Progenitor cell of endocrine pancreas (in vitro differentiated cells): ENCODE measurements at regions not wholly inside any gene's neighbourhood (a gene's known extent, or its start where the extent isn't known, plus 50 kb on each side); places are given as distances from the start of the nearest gene placed in this dataset.

Experiments used
- DNase-seq: peaks from one replicate; pipeline ENCODE4 v3.0.0; 2021; ENCODE audit warnings: low spot score; ENCODE audit not compliant: unreplicated experiment
- H3K27ac Mint-ChIP-seq: 2 replicates; pipeline ENCODE4 v1.8.0; 2021; ENCODE audit warnings: mild to moderate bottlenecking, moderate library complexity, mixed read lengths
- H3K27me3 Mint-ChIP-seq: 2 replicates; pipeline ENCODE4 v1.8.0; 2021; ENCODE audit warnings: mixed read lengths
- H3K36me3 Mint-ChIP-seq: 2 replicates; pipeline ENCODE4 v1.8.0; 2022; ENCODE audit warnings: mixed read lengths; ENCODE audit not compliant: insufficient read depth
- H3K4me1 Mint-ChIP-seq: 2 replicates; pipeline ENCODE4 v1.8.0; 2021; ENCODE audit warnings: low read depth, mixed read lengths
- H3K4me3 Mint-ChIP-seq: 2 replicates; pipeline ENCODE4 v1.8.0; 2021; ENCODE audit warnings: low read depth, mild to moderate bottlenecking, moderate library complexity, mixed read lengths
- H3K9me3 Mint-ChIP-seq: 2 replicates; pipeline ENCODE4 v1.8.0; 2021; ENCODE audit warnings: low read depth, mixed read lengths
- TF ChIP-seq, protein P1 (sequence below): fragments of 200-600 bp; sonication (generic); IDR thresholded peaks from one replicate; pipeline ENCODE4 v1.5.0; 2021; ENCODE audit warnings: antibody characterized with exemption, mild to moderate bottlenecking; ENCODE audit not compliant: unreplicated experiment

DNA sequence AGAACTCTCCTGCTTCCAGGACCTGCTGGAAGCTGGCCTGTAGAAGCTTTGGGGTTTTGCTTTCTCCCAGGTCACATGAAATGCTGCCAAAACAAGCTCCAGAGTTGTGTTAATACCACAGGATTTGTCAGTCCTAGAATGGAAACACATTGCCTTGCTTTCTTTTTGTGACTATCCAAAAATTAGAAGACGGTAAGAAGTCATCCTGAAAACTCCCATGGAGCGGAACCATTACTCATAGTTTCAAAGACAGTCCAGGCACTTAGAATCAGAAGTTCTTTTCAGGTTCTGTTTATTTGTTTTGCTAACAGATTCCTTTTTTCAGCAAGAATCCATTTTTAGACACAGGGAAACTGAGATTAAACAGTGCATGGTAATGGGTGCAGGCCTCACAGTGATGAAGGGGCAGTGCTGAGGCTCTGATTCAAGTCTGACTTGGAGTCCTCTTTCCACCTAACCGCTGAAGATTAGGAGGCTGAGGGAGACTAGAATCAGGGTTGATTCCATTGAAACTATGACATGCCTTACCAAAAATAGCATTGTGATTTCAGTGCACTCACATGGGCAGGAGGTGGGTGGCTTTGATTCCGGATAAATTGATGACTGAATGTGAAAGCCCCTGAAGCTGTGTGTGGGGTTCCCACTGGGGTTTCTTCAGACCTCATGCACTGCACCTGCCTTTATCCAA lies 72.2 kb upstream of the NAA20 start:
- no peak overlapping the region for H3K4me3 Mint-ChIP-seq
- no peak for DNase-seq
- peaks cover 7% of the 10 kb centered on the region for H3K36me3 Mint-ChIP-seq
- TF ChIP-seq, protein P1, sequence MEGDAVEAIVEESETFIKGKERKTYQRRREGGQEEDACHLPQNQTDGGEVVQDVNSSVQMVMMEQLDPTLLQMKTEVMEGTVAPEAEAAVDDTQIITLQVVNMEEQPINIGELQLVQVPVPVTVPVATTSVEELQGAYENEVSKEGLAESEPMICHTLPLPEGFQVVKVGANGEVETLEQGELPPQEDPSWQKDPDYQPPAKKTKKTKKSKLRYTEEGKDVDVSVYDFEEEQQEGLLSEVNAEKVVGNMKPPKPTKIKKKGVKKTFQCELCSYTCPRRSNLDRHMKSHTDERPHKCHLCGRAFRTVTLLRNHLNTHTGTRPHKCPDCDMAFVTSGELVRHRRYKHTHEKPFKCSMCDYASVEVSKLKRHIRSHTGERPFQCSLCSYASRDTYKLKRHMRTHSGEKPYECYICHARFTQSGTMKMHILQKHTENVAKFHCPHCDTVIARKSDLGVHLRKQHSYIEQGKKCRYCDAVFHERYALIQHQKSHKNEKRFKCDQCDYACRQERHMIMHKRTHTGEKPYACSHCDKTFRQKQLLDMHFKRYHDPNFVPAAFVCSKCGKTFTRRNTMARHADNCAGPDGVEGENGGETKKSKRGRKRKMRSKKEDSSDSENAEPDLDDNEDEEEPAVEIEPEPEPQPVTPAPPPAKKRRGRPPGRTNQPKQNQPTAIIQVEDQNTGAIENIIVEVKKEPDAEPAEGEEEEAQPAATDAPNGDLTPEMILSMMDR: no peak
- no peak overlapping the region for H3K27ac Mint-ChIP-seq
- H3K4me1 Mint-ChIP-seq: peaks cover 12% of the 10 kb centered on the region
- H3K9me3 Mint-ChIP-seq: no peaks in the 10 kb centered on the region
- H3K27me3 Mint-ChIP-seq: no peaks in the 10 kb centered on the region

DNA sequence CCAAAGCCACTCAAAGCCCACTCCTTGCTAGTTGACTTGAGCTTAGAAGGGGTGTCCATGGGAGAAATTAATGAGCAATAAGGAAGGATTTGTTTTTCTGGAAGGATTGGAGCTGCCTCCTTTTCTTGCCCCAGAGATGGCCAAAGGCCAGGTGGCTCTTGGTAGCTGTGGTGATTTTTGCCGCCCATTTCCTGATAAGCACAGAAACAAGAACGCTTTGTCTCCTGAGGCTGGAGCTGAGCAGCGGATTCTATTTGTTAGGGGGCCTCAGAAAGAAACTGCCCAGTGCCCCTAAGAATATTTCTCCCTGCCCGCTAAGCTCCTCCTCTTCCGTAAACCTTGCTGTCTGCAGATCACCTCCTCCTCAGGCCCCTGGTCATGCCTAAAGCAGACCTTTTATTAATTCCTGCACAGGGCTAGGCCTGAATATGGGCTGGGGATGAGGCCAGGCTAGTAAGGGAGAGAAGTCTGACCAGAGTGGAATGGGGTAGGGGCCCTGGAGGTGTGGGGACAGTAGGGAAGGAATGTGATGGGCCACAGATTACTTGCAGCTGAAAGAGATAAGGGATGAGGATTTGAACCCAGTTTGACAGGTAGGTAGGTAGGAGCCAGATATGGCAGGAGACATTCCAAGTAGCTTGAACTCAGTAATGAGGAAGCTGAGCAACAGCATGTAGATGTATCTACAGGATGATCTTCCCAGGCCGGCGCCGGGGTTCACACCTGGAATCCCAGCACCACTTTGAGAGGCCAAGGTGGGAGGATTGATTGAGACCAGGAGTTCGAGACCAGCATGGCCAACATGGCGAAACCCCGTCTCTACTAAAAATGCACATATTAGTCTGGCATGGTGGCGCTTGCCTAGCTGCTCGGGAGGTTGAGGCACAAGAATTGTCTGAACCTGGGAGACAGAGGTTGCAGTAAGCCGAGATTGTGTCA lies 71.2 kb upstream of the NAA20 start:
- peak overlapping the region; percentile 15 for H3K27ac Mint-ChIP-seq
- no peak overlapping the region for H3K4me3 Mint-ChIP-seq
- H3K4me1 Mint-ChIP-seq: peaks cover 12% of the 10 kb centered on the region
- no peak for DNase-seq
- H3K36me3 Mint-ChIP-seq: peaks cover 8% of the 10 kb centered on the region
- no peaks in the 10 kb centered on the region for H3K9me3 Mint-ChIP-seq
- no peaks in the 10 kb centered on the region for H3K27me3 Mint-ChIP-seq
- TF ChIP-seq, protein P1: no peak

DNA sequence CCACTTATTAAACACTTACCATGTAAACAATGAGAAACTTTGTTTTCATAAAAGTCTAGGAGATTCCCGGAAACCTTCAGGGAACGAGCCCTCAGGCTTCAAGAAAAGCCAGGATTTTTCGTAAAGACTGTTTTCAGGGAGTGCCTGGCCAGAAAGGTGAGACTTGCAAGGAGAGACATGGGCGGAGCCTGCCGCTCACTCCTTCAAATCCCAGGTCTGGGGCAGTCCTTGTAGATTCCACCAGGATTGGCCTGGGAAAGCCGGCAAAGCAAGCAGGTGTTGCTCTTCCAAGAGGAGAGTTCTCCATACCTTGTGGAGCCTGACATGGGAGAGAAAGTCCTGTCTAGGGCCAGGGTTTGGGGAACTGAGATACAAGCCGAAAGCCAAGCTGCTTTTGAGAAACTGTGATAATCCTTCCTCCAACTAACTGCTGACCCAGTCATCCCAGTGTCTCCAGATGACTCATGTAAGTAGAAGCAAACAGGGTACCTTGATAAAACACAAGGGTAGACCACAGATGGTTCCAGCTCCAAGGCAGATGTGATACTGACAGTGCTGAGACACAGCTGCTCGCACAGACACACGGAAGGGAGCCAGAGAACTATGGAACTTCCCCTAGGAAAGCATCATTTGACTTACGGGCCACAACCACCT lies 69.4 kb upstream of the NAA20 start:
- H3K4me1 Mint-ChIP-seq: peaks cover 12% of the 10 kb centered on the region
- H3K27ac Mint-ChIP-seq: no peak overlapping the region
- no peak overlapping the region for H3K4me3 Mint-ChIP-seq
- DNase-seq: no peak
- no peaks in the 10 kb centered on the region for H3K27me3 Mint-ChIP-seq
- no peaks in the 10 kb centered on the region for H3K9me3 Mint-ChIP-seq
- TF ChIP-seq, protein P1: no peak
- peaks cover 10% of the 10 kb centered on the region for H3K36me3 Mint-ChIP-seq

DNA sequence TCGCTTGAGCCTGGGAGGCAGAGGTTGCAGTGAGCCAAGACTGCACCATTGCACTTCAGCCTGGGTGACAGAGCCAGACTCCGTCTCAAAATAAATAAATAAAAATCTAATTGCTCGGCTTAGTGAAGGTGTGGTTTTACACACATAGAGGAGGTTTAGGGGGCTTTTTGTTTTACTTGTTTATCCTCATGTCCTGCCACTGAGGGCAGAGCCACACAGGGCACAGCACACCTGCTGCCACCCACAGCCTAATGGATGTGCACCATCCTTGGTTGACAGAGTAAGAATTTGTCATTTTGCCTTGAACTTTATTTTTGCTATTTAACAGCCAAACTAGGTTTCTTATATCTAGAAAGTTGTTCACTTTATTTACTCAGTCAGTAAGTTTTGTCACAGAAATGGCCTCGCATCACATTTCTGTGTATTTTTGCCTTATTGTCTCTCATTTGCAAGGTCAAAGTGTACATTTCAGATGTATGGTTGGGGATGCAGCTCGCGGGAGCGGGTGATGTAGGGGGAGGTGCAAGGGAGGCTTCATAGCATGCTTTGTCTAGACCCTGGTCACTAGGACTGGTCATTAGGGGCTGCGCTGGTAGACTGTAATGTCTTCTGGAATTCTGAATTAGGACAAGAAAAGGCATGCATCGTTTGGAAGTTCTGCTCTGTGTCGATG lies 67.8 kb upstream of the NAA20 start:
- no peaks in the 10 kb centered on the region for H3K27me3 Mint-ChIP-seq
- DNase-seq: no peak
- H3K36me3 Mint-ChIP-seq: peaks cover 10% of the 10 kb centered on the region
- H3K4me1 Mint-ChIP-seq: peaks cover 12% of the 10 kb centered on the region
- H3K9me3 Mint-ChIP-seq: no peaks in the 10 kb centered on the region
- no peak overlapping the region for H3K4me3 Mint-ChIP-seq
- TF ChIP-seq, protein P1: no peak
- no peak overlapping the region for H3K27ac Mint-ChIP-seq

DNA sequence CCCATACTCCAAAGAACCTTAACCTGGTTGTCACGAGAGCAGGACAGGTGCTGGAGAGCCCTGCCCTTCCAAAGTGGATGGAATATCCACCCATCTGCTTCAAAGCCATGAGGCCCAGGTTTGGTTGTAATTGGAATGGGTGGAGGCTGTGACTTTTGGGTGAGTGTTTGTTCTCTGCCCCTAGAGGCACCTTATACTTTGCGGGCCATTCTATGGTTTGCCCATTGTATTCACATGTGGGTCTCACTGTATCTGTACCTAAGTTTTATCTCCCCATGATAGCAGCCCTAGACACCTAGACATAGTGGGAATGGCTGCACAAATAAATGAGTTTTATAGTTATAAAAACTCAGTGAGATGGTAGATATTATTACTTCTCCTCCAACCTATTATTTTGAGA lies 67.1 kb upstream of the NAA20 start:
- Mint-ChIP-seq H3K27ac (no peak overlapping the region), H3K9me3 (no peaks in the 10 kb centered on the region), H3K4me3 (no peak overlapping the region), H3K27me3 (no peaks in the 10 kb centered on the region), H3K36me3 (peaks cover 12% of the 10 kb centered on the region), H3K4me1 (peaks cover 12% of the 10 kb centered on the region)
- DNase-seq: no peak
- TF ChIP-seq, protein P1: no peak
